ENCODE measurements at regions not wholly inside any gene's neighbourhood (a gene's known extent, or its start where the extent isn't known, plus 50 kb on each side); places are given as distances from the start of the nearest gene placed in this dataset.

DNA sequence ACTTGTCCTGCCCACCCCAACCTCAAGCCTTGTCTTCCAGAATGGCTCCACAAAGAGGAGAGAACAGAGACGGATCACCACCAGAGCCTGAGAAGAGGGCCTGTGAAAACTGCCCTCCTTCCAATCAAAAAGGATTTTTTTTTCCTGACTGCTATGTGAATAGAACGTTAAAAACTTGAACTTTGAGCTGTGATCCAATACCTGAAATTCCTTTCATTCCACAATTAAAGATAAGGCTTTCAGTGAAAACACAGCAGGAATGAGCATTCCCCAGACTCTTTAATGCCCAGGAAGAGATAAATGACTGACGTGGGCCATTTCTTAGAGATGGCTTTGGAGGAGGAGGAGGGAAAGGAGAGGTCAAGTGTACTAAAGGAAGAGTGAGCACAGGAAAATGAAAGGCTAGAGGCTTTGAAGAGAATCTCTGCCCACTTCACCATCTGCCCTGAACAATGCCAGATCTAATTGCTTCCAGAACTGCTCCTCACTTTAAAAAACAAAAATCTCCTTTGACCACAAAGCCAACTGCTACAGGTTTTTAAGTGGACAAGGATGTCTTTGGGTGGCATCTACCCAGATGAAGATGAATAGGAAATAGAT lies 177.9 kb upstream of the MAP3K1 start:
- H3K36me3 Mint-ChIP-seq: no peaks in the 10 kb centered on the region
- H3K4me3 Mint-ChIP-seq: no peak overlapping the region
- H3K4me3 ChIP-seq (replicated peaks in 1 of 3; ENCODE audit: low read depth in 2 of 3, low read length in 3 of 3): no peak overlapping the region
- intact Hi-C loops (cut with micrococcal nuclease): no loop called here
- no peak overlapping the region for H3K9ac ChIP-seq (ENCODE audit: insufficient read depth, low read length, poor library complexity, severe bottlenecking)
- H3K4me1 Mint-ChIP-seq: peaks cover 34% of the 10 kb centered on the region
- no peak overlapping the region for H3K4me2 ChIP-seq (replicated peaks; ENCODE audit: extremely low read depth, low read length, poor library complexity, severe bottlenecking)
- H3K27ac Mint-ChIP-seq: no peak overlapping the region
- 100% methylated on average over 1 of the region's 3 CpGs for WGBS (ENCODE audit: insufficient coverage)
- no peak for TF ChIP-seq CTCF (IDR thresholded peaks at IDR 0.05)
- H3K79me2 ChIP-seq (ENCODE audit: insufficient read depth, low read length): no peaks in the 10 kb centered on the region
- no peaks in the 10 kb centered on the region for H3K36me3 ChIP-seq (replicated peaks in 1 of 2; ENCODE audit: control insufficient read depth in 1 of 2, insufficient read depth in 2 of 2, low read length in 2 of 2)
- no peaks in the 10 kb centered on the region for H4K20me1 ChIP-seq (ENCODE audit: insufficient read depth, low read length)
- peaks cover 0 to 2% (median 0%) of the 10 kb centered on the region in 7 donors for H3K9me3 Mint-ChIP-seq
- no peaks in the 10 kb centered on the region for H3K27me3 ChIP-seq (ENCODE audit: control insufficient read depth in 2 of 2, insufficient read depth in 2 of 2, low read length in 2 of 2)
- H3K27me3 Mint-ChIP-seq (ENCODE audit: low read depth in 3 of 3): peaks cover 0 to 2% (median 0%) of the 10 kb centered on the region in 3 donors
- no peak for DNase-seq
- H3K4me1 ChIP-seq (ENCODE audit: control insufficient read depth in 1 of 2, insufficient read depth in 2 of 2, low read length in 2 of 2): peaks cover 26 to 30% of the 10 kb centered on the region in 2 donors
- H3K27ac ChIP-seq (ENCODE audit: low read depth in 1 of 2, low read length in 2 of 2): no peak overlapping the region
- H3K9me3 ChIP-seq (replicated peaks in 1 of 2; ENCODE audit: control insufficient read depth in 1 of 2, insufficient read depth in 1 of 2, low read length in 2 of 2): no peaks in the 10 kb centered on the region
- no peak overlapping the region for H2AFZ ChIP-seq (ENCODE audit: insufficient read depth, low read depth, low read length, poor library complexity, severe bottlenecking)

DNA sequence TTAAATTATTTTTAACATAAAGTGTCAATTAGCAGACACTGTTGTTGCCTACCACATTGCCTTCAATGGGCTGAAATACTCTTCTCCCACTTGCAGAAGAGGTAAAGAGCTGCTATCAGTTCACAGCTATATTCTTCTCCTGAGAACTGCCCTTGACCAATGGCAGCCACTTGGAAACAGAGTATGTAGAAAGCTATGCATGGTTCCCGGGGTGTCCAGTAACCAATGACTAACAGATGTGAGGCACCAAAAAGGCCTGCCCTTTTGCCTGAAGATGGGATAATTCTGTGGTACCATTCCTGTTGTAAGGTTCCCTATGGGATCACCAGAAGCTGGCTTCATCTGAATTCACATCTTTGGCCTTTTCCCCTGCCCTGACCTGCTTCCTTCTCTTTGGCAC lies 181.4 kb upstream of the MAP3K1 start:
- no peak for TF ChIP-seq CTCF (IDR thresholded peaks at IDR 0.05)

More for the DNA sequence above, 181.4 kb upstream of the MAP3K1 start:
- Mint-ChIP-seq H3K27me3 (ENCODE audit: low read depth in 3 of 3) (peaks cover 1 to 2% (median 2%) of the 10 kb centered on the region in 3 donors), H3K36me3 (peaks cover 2% of the 10 kb centered on the region in 2 donors), H3K4me1 (peaks cover 13% of the 10 kb centered on the region), H3K4me3 (no peak overlapping the region), H3K27ac (no peak overlapping the region), H3K9me3 (peaks cover 0 to 12% (median 5%) of the 10 kb centered on the region in 7 donors)
- Histone ChIP-seq H3K36me3 (replicated peaks in 1 of 2; ENCODE audit: control insufficient read depth in 1 of 2, insufficient read depth in 2 of 2, low read length in 2 of 2) (no peaks in the 10 kb centered on the region), H3K4me2 (replicated peaks; ENCODE audit: extremely low read depth, low read length, poor library complexity, severe bottlenecking) (no peak overlapping the region), H3K4me1 (ENCODE audit: control insufficient read depth in 1 of 2, insufficient read depth in 2 of 2, low read length in 2 of 2) (peaks cover 1 to 6% of the 10 kb centered on the region in 2 donors), H3K27ac (ENCODE audit: low read depth in 1 of 2, low read length in 2 of 2) (no peak overlapping the region), H3K9ac (ENCODE audit: insufficient read depth, low read length, poor library complexity, severe bottlenecking) (no peak overlapping the region), H3K4me3 (replicated peaks in 1 of 3; ENCODE audit: low read depth in 2 of 3, low read length in 3 of 3) (no peak overlapping the region), H3K27me3 (ENCODE audit: control insufficient read depth in 2 of 2, insufficient read depth in 2 of 2, low read length in 2 of 2) (no peaks in the 10 kb centered on the region), H2AFZ (ENCODE audit: insufficient read depth, low read depth, low read length, poor library complexity, severe bottlenecking) (no peak overlapping the region), H4K20me1 (ENCODE audit: insufficient read depth, low read length) (no peaks in the 10 kb centered on the region), H3K9me3 (replicated peaks in 1 of 2; ENCODE audit: control insufficient read depth in 1 of 2, insufficient read depth in 1 of 2, low read length in 2 of 2) (peaks cover 0 to 4% of the 10 kb centered on the region in 2 donors), H3K79me2 (ENCODE audit: insufficient read depth, low read length) (no peaks in the 10 kb centered on the region)
- DNase-seq: no peak
- 100% methylated on average over 1 of the region's 1 CpG for WGBS (ENCODE audit: insufficient coverage)
- intact Hi-C loops (cut with micrococcal nuclease): no loop called here
